GM12892 (cell line): ENCODE measurements at regions not wholly inside any gene's neighbourhood (a gene's known extent, or its start where the extent isn't known, plus 50 kb on each side); places are given as distances from the start of the nearest gene placed in this dataset.

ENCODE experiments used
- POLR2A ChIP-seq: IDR thresholded peaks from 2 replicates; pipeline ENCODE4 v1.6.1; 2011; ENCODE audit warnings: low read depth, low read length, control low read depth
- TAF1 ChIP-seq: IDR thresholded peaks from 2 replicates; pipeline ENCODE4 v1.6.1; 2011; ENCODE audit warnings: low read depth, mild to moderate bottlenecking, control low read depth, low read length, borderline replicate concordance

- TF ChIP-seq TAF1 (no peak), POLR2A (no peak)
These were observed 1206.3 kb upstream of the CNTN5 start for GRCh38 chr11:97814325-97814959.
